Lung (tissue), 11 donors: ENCODE measurements at regions not wholly inside any gene's neighbourhood (a gene's known extent, or its start where the extent isn't known, plus 50 kb on each side); places are given as distances from the start of the nearest gene placed in this dataset.

Source experiments
- ATAC-seq: fragments of 200-7000 bp; cut with Tn5 transposase; one replicate; pipeline ENCODE4 v1.9.1; 2020; ENCODE audit warnings: moderate number of reproducible peaks; ENCODE audit not compliant: insufficient read depth, low FRiP score
- DNase-seq, 3 donors: peaks; one replicate each; pipeline ENCODE4 v3.0.0-alpha.2; 2013 to 2017
- H3K27ac ChIP-seq, 2 donors: one replicate each; pipeline ENCODE4 v1.5.1; 2013; ENCODE audit warnings: mild to moderate bottlenecking in 2 of 2, moderate library complexity in 2 of 2, control low read depth in 1 of 2, inconsistent platforms in 1 of 2, low read depth in 1 of 2, low read length in 1 of 2
- H3K27me3 ChIP-seq, 3 donors: one replicate each; pipeline ENCODE4 v1.5.1; 2013; ENCODE audit warnings: low read length in 2 of 3; ENCODE audit not compliant: control insufficient read depth in 3 of 3, insufficient read depth in 3 of 3
- H3K36me3 ChIP-seq, 4 donors: one replicate each; pipeline ENCODE4 v1.5.1; 2013; ENCODE audit warnings: low read length in 4 of 4, mild to moderate bottlenecking in 1 of 4, moderate library complexity in 1 of 4; ENCODE audit not compliant: control insufficient read depth in 4 of 4, insufficient read depth in 4 of 4
- H3K4me1 ChIP-seq, 5 donors: one replicate each; pipeline ENCODE4 v1.5.1; 2013; ENCODE audit warnings: low read length in 5 of 5, mild to moderate bottlenecking in 2 of 5, moderate library complexity in 1 of 5; ENCODE audit not compliant: control insufficient read depth in 5 of 5, insufficient read depth in 5 of 5
- H3K4me3 ChIP-seq: one replicate; pipeline ENCODE4 v1.5.1; 2013; ENCODE audit warnings: mild to moderate bottlenecking, control low read depth, moderate library complexity
- H3K9ac ChIP-seq, 2 donors: one replicate each; pipeline ENCODE4 v1.5.1; 2013; ENCODE audit warnings: low read length in 2 of 2, control low read depth in 1 of 2; ENCODE audit not compliant: insufficient read depth in 1 of 2
- H3K9me3 ChIP-seq, 4 donors: one replicate each; pipeline ENCODE4 v1.5.1; 2013; ENCODE audit warnings: low read length in 3 of 4, mild to moderate bottlenecking in 1 of 4, moderate library complexity in 1 of 4; ENCODE audit not compliant: control insufficient read depth in 4 of 4, insufficient read depth in 3 of 4
- WGBS, 2 donors: extraction: QIAGEN DNeasy Blood & Tissue Kit; methylation state at CpG; one replicate each; pipeline ENCODE4 v1.1.7; 2013; 5-methylcytosine and 5-hydroxymethylcytosine counted together
- TF ChIP-seq, protein P1 (sequence below): IDR thresholded peaks from 2 replicates; pipeline ENCODE4 v1.5.1; 2012; ENCODE audit warnings: mild to moderate bottlenecking; ENCODE audit errors: control extremely low read depth, extremely low read depth
- donor health status: control.
- donor health status: control.
- donor health status: Bipolar disorder and iron deficiency.
- donor health status: healthy.
- donor health status: DM: yes; HTN: yes; CAD: no.

DNA sequence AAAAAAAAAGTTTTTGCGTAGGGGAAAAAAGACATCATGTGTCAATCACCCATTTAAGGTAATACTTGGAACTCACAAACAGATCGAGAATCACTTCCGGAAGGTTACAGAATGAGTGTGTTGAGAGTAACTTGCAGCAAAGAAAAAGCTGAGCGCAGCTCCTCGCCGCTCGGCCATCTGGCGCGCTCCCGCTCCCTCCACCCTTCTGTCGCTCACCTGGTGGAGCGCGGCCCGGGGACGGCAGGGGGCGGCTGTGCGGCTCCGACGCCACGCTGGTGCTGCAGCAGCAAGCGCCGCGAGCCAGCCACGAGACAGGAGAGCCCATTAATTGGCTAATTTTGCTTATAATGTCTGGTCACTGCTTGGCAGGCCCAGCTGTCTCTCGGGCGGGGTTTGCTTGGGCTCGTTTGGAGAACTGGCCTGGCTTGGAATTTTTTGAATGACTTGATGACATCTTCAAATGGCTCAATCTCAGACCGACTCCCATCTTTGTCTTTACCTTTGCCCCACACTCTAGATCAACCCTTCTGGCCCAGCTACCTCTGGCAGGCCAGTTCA lies 601.8 kb downstream of the CCDC171 start:
- no peaks in the 10 kb centered on the region for H3K9me3 ChIP-seq
- ATAC-seq (no peak), DNase-seq (peak; percentile 65 to 71 (median 66))
- no peak overlapping the region for H3K4me3 ChIP-seq
- no peaks in the 10 kb centered on the region for H3K36me3 ChIP-seq
- no peak overlapping the region for H3K9ac ChIP-seq
- 13 to 14% methylated on average over 28 of the region's 28 CpGs for WGBS, 2 donors
- peaks cover 0 to 40% (median 10%) of the 10 kb centered on the region in 5 donors for H3K4me1 ChIP-seq
- no peaks in the 10 kb centered on the region for H3K27me3 ChIP-seq
- TF ChIP-seq, protein P1, sequence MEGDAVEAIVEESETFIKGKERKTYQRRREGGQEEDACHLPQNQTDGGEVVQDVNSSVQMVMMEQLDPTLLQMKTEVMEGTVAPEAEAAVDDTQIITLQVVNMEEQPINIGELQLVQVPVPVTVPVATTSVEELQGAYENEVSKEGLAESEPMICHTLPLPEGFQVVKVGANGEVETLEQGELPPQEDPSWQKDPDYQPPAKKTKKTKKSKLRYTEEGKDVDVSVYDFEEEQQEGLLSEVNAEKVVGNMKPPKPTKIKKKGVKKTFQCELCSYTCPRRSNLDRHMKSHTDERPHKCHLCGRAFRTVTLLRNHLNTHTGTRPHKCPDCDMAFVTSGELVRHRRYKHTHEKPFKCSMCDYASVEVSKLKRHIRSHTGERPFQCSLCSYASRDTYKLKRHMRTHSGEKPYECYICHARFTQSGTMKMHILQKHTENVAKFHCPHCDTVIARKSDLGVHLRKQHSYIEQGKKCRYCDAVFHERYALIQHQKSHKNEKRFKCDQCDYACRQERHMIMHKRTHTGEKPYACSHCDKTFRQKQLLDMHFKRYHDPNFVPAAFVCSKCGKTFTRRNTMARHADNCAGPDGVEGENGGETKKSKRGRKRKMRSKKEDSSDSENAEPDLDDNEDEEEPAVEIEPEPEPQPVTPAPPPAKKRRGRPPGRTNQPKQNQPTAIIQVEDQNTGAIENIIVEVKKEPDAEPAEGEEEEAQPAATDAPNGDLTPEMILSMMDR = no peak
- no peak overlapping the region for H3K27ac ChIP-seq

DNA sequence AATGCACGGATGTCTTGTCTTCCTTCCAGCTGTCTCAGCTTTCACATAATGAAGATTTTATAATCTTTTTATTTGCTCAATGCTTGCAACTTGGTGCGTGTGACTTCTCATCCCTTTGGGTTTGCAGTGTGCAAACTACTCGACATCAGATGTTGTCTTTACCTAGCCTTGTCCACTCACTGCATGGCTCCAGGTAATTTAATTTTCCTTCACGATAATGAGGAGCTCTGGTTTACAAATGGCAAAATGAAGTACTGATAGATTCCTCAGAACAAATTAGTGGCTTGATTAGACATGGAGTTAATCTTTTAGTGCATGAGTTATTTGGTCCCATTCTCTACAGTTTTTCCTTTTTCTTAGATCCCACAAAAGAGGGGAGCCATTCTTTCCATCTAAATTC lies 603.0 kb downstream of the CCDC171 start:
- no peak for ATAC-seq
- no peaks in the 10 kb centered on the region for H3K9me3 ChIP-seq

DNA sequence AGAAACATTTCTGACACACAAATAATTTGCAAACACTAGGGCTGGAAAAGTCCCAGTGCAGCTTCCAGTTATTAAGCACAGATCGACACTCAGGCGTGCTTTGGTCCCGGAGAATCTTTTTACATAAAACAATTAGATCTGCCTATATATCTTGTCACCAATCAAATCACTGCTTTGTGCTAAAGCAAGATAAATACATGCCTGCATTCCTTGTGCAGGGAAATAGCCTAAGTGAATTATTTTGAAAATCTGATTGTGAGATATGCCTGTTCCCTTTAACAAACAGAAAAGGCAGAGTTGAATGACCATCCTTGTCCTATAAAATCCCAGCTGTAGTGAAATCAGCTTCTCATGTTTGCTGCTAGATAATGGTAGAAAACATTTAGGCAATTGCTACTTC lies 604.4 kb downstream of the CCDC171 start:
- DNase-seq = peak in 2 of 3 donors; percentile 25 to 34

More for the DNA sequence above, 603.0 kb downstream of the CCDC171 start:
- no peak for DNase-seq
- peaks cover 0 to 40% (median 10%) of the 10 kb centered on the region in 5 donors for H3K4me1 ChIP-seq
- no peaks in the 10 kb centered on the region for H3K27me3 ChIP-seq
- no peak overlapping the region for H3K4me3 ChIP-seq
- WGBS, 2 donors = 89 to 94% methylated on average over 4 of the region's 4 CpGs
- H3K36me3 ChIP-seq = no peaks in the 10 kb centered on the region
- TF ChIP-seq, protein P1 = no peak
- no peak overlapping the region for H3K27ac ChIP-seq
- no peak overlapping the region for H3K9ac ChIP-seq

More for the DNA sequence above, 604.4 kb downstream of the CCDC171 start:
- WGBS, 2 donors = 89 to 92% methylated on average over 3 of the region's 3 CpGs
- Histone ChIP-seq H3K9me3 (no peaks in the 10 kb centered on the region), H3K4me3 (no peak overlapping the region), H3K4me1 (peaks cover 0 to 40% (median 10%) of the 10 kb centered on the region in 5 donors), H3K9ac (no peak overlapping the region), H3K27ac (no peak overlapping the region), H3K27me3 (no peaks in the 10 kb centered on the region), H3K36me3 (no peaks in the 10 kb centered on the region)
- TF ChIP-seq, protein P1 = no peak
- ATAC-seq = no peak
